Sigmoid colon (tissue), 6 donors: ENCODE measurements at regions not wholly inside any gene's neighbourhood (a gene's known extent, or its start where the extent isn't known, plus 50 kb on each side); places are given as distances from the start of the nearest gene placed in this dataset.
"Not testable (repeated sequence)": the region's sequence is repeated elsewhere in the genome, so short reads cannot be mapped to it uniquely, and the experiment has no call there.

Source experiments
- DNase-seq: peaks from one replicate; pipeline ENCODE4 v3.0.0-alpha.2; 2019
- H3K27ac ChIP-seq, 4 donors: fragments of 200-600 bp; sonication (generic); one replicate each; pipeline ENCODE4 v1.5.1; 2016 to 2019; ENCODE audit warnings: mild to moderate bottlenecking in 1 of 4
- H3K27me3 ChIP-seq, 3 donors: fragments of 200-600 bp; sonication (generic); one replicate each; pipeline ENCODE4 v1.5.1; 2019; ENCODE audit warnings: mild to moderate bottlenecking in 1 of 3
- H3K36me3 ChIP-seq, 4 donors: fragments of 200-600 bp; sonication (generic); one replicate each; pipeline ENCODE4 v1.5.1; 2016 to 2019
- H3K4me1 ChIP-seq, 4 donors: fragments of 200-600 bp; sonication (generic); one replicate each; pipeline ENCODE4 v1.5.1; 2017 to 2019
- H3K4me3 ChIP-seq, 4 donors: fragments of 200-600 bp; sonication (generic); one replicate each; pipeline ENCODE4 v1.5.1; 2017 to 2019; ENCODE audit warnings: mild to moderate bottlenecking in 2 of 4, moderate library complexity in 1 of 4
- H3K9me3 ChIP-seq, 4 donors: fragments of 200-600 bp in 3 of 4; sonication (generic) in 3 of 4; one replicate each; pipeline versions ENCODE4 v1.5.1 to v1.6.1; 2013 to 2019
- EP300 ChIP-seq, 4 donors: sonication (generic); formaldehyde crosslinking; IDR thresholded peaks; one replicate each; pipeline ENCODE4 v1.6.1; 2017; ENCODE audit warnings: antibody characterized with exemption in 4 of 4
- POLR2A ChIP-seq, 2 donors: fragments of 450-650 bp; IDR thresholded peaks; one replicate each; pipeline ENCODE4 v1.6.1; 2016; ENCODE audit warnings: antibody characterized with exemption in 2 of 2, mild to moderate bottlenecking in 2 of 2, moderate library complexity in 2 of 2
- POLR2AphosphoS5 ChIP-seq, 4 donors: sonication (generic); formaldehyde crosslinking; IDR thresholded peaks; one replicate each; pipeline ENCODE4 v1.6.1; 2017; ENCODE audit warnings: antibody characterized with exemption in 4 of 4
- WGBS, 2 donors: extraction: QIAGEN DNeasy Blood & Tissue Kit; methylation state at CpG; one replicate each; pipeline ENCODE4 v1.1.7; 2013; 5-methylcytosine and 5-hydroxymethylcytosine counted together
- intact Hi-C: fragments of 100-400 bp; cut with DNase I; formaldehyde crosslinking; loops from one replicate; pipeline ENCODE4 v1.15.1; 2023
- TF ChIP-seq, protein P1 (sequence below), 4 experiments: fragments of 450-650 bp in 3 of 4; fragments of 200-600 bp in 1 of 4; IDR thresholded peaks; one replicate each; pipeline ENCODE4 v1.5.1; 2016 to 2019; ENCODE audit warnings: antibody characterized with exemption in 4 of 4, mild to moderate bottlenecking in 3 of 4, moderate library complexity in 2 of 4
- donor health status: healthy with polysubstance abuse.
- donor health status: healthy.

- WGBS, 2 donors: 68% methylated on average over 4 of the region's 4 CpGs
- no peak overlapping the region for H3K4me3 ChIP-seq
- no peaks in the 10 kb centered on the region for H3K27me3 ChIP-seq
- H3K27ac ChIP-seq: no peak overlapping the region
- no peak for TF ChIP-seq POLR2AphosphoS5 (IDR thresholded peaks at IDR 0.05)
- TF ChIP-seq POLR2A (IDR thresholded peaks at IDR 0.05): no peak
- no peak for TF ChIP-seq EP300 (IDR thresholded peaks at IDR 0.05)
- TF ChIP-seq, protein P1, sequence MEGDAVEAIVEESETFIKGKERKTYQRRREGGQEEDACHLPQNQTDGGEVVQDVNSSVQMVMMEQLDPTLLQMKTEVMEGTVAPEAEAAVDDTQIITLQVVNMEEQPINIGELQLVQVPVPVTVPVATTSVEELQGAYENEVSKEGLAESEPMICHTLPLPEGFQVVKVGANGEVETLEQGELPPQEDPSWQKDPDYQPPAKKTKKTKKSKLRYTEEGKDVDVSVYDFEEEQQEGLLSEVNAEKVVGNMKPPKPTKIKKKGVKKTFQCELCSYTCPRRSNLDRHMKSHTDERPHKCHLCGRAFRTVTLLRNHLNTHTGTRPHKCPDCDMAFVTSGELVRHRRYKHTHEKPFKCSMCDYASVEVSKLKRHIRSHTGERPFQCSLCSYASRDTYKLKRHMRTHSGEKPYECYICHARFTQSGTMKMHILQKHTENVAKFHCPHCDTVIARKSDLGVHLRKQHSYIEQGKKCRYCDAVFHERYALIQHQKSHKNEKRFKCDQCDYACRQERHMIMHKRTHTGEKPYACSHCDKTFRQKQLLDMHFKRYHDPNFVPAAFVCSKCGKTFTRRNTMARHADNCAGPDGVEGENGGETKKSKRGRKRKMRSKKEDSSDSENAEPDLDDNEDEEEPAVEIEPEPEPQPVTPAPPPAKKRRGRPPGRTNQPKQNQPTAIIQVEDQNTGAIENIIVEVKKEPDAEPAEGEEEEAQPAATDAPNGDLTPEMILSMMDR (IDR thresholded peaks at IDR 0.05): no peak
- no peak for DNase-seq
- no peaks in the 10 kb centered on the region for H3K36me3 ChIP-seq
- intact Hi-C loops: no loop called here
- no peaks in the 10 kb centered on the region for H3K4me1 ChIP-seq
- no peaks in the 10 kb centered on the region for H3K9me3 ChIP-seq
These were observed 438.0 kb downstream of the AGTPBP1 start for GRCh38 chr9:85303757-85304134.

DNA sequence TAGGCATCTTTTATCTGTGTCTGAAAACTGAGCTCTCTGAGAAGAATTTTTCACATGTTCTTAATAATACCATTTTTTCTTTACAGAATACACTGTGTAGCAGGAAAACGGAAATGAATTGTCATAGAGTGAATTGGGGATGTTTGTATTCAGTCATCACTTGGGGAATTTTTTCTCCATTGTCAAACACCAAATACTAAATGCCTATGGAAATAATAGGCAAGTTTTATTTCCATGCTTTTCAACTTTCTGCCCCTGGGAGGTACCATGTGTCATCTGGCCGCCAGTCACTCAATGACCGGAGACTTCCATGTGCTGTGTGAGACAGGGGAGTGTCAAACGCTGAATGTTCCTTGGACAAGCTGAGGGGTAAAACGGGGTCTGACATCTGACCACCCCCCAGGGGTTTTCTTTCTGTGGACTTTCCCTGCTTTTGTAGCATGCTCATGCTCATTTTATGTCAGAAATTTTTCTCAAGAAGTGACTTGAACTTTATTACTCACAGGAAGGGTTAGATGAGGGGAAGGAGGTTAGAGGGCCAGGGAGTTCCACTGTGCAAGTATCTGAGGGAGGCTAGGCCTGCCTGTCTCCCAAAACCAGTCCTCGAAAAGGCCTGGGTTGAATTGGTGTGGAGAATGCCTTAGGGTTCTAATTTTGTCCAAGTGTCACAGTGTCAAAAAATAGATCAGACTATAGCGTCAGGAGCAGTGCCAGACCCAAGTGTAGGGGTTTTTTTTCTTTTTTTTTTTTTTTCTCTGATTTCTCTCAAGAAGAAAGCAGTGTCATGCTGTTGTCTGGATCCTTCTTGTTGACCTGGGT is 438.6 kb downstream of the AGTPBP1 start:
- intact Hi-C loops: no loop called here
- 77 to 78% methylated on average over 7 of the region's 7 CpGs for WGBS, 2 donors
- Histone ChIP-seq H3K9me3 (no peaks in the 10 kb centered on the region), H3K4me1 (no peaks in the 10 kb centered on the region), H3K4me3 (no peak overlapping the region), H3K27ac (no peak overlapping the region), H3K27me3 (no peaks in the 10 kb centered on the region), H3K36me3 (no peaks in the 10 kb centered on the region)
- no peak for TF ChIP-seq POLR2A (IDR thresholded peaks at IDR 0.05)
- TF ChIP-seq POLR2AphosphoS5 (IDR thresholded peaks at IDR 0.05): no peak
- TF ChIP-seq EP300 (IDR thresholded peaks at IDR 0.05): no peak
- TF ChIP-seq, protein P1 (IDR thresholded peaks at IDR 0.05): no peak
- DNase-seq: no peak

- 67 to 79% methylated on average over 4 of the region's 4 CpGs for WGBS, 2 donors
- Histone ChIP-seq H3K4me3 (no peak overlapping the region), H3K9me3 (peaks cover 0 to 4% (median 0%) of the 10 kb centered on the region in 4 donors), H3K4me1 (no peaks in the 10 kb centered on the region), H3K27me3 (no peaks in the 10 kb centered on the region), H3K36me3 (no peaks in the 10 kb centered on the region), H3K27ac (no peak overlapping the region)
- intact Hi-C loops: no loop called here
- TF ChIP-seq POLR2AphosphoS5 (IDR thresholded peaks at IDR 0.05) (no peak), EP300 (IDR thresholded peaks at IDR 0.05) (no peak), POLR2A (IDR thresholded peaks at IDR 0.05) (no peak)
- TF ChIP-seq, protein P1 (IDR thresholded peaks at IDR 0.05): no peak
- DNase-seq: no peak
These were observed 443.3 kb downstream of the AGTPBP1 start for GRCh38 chr9:85298499-85298898.

DNA sequence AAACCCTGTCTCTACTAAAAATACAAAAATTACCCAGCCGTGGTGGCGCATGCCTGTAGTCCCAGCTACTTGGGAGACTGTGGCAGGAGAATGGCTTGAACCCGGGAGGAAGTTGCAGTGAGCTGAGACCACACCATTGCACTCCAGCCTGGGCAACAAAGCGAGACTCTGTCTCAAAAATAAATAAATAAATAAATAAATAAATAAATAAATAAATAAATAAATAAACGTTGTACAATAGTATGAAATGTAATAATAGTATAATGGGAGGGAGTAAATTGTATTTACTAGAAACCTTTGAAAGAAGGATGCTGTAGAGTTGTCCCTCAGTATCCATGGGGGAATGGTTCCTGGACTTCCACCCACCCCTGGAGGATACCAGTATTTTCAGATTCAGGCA is 446.5 kb downstream of the AGTPBP1 start:
- DNase-seq, H3K9me3 ChIP-seq, H3K4me1 ChIP-seq, intact Hi-C loops, H3K27me3 ChIP-seq, H3K4me3 ChIP-seq, H3K27ac ChIP-seq, H3K36me3 ChIP-seq: not testable (repeated sequence)
- WGBS, 2 donors: 63 to 93% methylated on average over 5 of the region's 5 CpGs

GRCh38 chr9:85292261-85292660 is 449.5 kb downstream of the AGTPBP1 start:
- 73 to 80% methylated on average over 4 of the region's 4 CpGs for WGBS, 2 donors
- TF ChIP-seq POLR2A (IDR thresholded peaks at IDR 0.05) (no peak), EP300 (IDR thresholded peaks at IDR 0.05) (no peak), POLR2AphosphoS5 (IDR thresholded peaks at IDR 0.05) (no peak)
- TF ChIP-seq, protein P1 (IDR thresholded peaks at IDR 0.05): no peak
- no peaks in the 10 kb centered on the region for H3K9me3 ChIP-seq
- DNase-seq: no peak
- H3K36me3 ChIP-seq: no peaks in the 10 kb centered on the region
- intact Hi-C loops: no loop called here
- no peaks in the 10 kb centered on the region for H3K27me3 ChIP-seq
- no peak overlapping the region for H3K27ac ChIP-seq
- no peak overlapping the region for H3K4me3 ChIP-seq
- no peaks in the 10 kb centered on the region for H3K4me1 ChIP-seq
